Retina (tissue), 1 donor: ENCODE measurements at regions not wholly inside any gene's neighbourhood (a gene's known extent, or its start where the extent isn't known, plus 50 kb on each side); places are given as distances from the start of the nearest gene placed in this dataset.

Source experiments
- DNase-seq: peaks from one replicate; pipeline ENCODE4 v3.0.0-alpha.2; 2016

- peak; percentile 81 for DNase-seq
These were observed 124.4 kb downstream of the CTTN start for GRCh38 chr11:70522593-70523311.

- DNase-seq, result no peak
These were observed 125.2 kb downstream of the CTTN start for GRCh38 chr11:70523384-70524095.

GRCh38 chr11:70524096-70524922, 126.0 kb downstream of the CTTN start:
- no peak for DNase-seq

DNA sequence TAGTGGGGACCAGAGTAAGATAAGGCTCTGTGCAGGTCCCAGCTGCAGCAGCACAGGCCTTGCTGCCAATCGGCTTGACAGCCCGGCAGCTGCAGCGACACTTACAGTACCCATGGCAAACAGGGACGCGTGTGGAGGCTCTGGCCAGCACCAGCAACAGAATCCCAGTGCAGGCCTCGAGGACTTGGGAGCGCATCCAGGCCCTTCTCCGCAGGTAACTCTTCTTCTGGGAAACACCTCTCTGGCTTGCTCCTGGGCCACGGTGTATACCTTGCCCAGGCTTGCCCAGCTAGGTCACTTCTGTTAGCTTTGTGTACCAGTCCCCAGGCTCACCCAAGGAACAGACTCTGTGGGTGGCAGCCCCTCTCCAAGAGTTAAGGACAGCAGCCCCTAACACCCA, 126.7 kb downstream of the CTTN start:
- no peak for DNase-seq

- DNase-seq, result no peak
These were observed 127.1 kb downstream of the CTTN start for GRCh38 chr11:70525466-70525865.

GRCh38 chr11:70526116-70527045, 128.1 kb downstream of the CTTN start:
- DNase-seq, result no peak

GRCh38 chr11:70527046-70527395, 128.7 kb downstream of the CTTN start:
- no peak for DNase-seq

GRCh38 chr11:70527429-70528045, 129.2 kb downstream of the CTTN start:
- DNase-seq, result no peak

DNA sequence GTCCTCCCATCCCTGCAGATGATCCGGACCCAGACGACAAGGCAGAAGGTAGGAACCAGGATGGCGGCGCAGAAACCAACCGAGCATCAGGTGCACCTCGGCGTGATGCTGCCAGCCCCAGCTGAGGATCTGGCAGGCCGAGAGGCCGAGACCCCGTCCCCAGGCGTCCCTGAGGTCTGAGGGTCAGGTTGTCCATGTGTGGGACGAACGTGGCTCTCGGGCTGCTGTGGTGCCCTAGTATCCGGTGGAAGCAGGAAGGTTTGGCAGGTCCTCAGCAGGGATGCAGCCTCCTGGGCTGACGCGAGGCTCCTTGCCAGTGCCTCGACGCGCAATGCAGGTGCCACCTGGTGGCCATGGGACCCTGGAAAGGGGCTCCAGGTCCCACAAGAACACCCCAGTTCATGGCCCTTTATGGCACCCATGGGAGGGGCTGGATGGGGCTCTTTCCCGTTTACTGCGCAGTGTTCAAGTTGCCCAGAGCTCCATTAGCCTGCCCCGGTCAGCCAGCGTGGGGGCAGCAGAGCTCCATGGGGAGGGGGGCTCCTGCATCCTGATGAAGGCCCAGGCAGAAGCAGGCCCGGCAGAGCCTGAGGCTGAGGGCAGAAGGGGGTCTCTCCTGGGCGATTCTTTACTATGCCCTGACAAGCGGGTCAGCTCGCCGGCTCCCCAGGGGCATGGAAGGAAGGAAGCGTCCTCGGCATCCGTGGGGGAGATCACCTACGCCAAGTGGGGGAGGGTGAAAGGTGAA, 129.9 kb downstream of the CTTN start:
- no peak for DNase-seq

GRCh38 chr11:70528794-70529580, 130.7 kb downstream of the CTTN start:
- DNase-seq, result no peak

- no peak for DNase-seq
These were observed 131.7 kb downstream of the CTTN start for GRCh38 chr11:70530010-70530409.

GRCh38 chr11:70530629-70531185, 132.4 kb downstream of the CTTN start:
- DNase-seq, result no peak

- DNase-seq, result no peak
These were observed 133.1 kb downstream of the CTTN start for GRCh38 chr11:70531281-70532065.

DNA sequence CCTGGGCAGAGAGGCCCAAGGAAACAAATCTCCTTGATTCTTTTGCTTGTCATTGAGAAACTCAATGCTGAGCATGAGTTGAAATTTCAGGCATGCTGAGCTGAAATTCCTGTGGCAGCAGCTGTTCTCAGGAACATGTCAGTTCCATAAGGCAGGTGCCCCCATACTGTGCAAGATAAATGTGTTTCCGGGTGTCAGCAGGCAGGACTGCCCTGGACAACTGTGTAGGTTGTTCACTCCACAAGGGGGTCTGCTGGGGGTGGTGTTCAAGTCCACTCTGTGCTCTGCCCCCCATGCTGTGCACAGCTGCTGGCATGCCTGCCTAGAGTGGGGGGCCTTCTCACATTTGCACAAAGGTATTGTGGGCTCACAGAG, 133.7 kb downstream of the CTTN start:
- DNase-seq, result no peak

DNA sequence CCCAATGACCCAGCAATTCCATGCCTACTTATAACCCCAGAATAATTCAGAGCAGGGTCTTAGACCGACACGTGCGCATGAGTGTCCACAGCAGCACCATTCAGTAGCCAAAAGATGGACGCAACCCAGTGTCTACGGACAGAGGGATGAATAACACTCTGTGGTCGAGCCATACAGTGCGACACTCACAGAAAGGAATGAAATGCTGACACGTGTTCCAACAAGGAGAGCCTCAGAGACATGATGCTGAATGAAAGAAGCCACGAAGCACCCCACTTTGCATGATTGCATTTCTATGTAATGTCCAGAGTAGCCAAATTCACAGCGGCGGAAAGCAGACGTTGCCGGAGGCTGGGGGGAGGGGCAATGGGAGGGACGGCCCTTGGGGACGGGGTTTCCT, 134.4 kb downstream of the CTTN start:
- DNase-seq, result no peak

- no peak for DNase-seq
These were observed 137.1 kb downstream of the CTTN start for GRCh38 chr11:70535191-70535971.

DNA sequence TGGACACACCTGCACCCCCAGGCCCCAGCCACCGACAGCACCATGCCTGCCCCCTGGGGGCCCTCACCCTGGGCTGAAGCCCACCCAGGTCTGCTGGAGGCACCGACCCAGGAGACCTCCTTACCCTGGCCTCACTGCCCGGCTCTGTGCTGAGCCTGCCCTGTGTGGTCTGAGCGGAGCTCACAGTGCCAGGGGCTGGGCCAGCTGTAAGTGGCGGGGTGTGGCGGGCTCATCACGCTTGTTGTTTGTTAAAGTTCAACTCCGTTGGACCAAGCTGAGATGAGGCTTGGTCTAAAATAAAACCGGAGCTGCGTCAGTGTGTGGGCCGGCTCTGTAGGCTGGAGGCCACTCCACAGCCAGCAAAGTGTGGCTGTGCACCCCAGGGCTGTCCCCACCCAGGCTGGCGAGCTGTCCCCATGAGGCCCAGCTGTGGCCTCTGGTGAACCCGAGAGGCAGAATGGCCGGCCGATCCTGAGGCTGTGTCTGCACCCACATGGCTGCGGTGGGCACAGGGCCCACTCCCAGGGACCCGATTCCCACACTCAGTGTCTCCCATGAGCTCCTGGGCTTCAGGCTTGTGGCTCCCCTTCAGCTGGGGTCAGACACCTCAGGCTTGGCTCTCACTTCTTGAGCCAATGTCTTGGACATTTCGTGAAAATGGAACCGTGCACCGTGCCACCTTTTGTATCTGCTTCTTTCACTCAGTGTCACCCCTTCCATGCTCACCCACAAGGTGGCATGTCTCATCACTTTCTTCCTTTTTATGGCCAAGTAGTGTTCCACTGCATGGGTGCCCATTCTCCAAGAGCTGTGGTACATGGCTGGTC, 137.9 kb downstream of the CTTN start:
- DNase-seq, result no peak
